AG09309 (cell line): ENCODE measurements at regions not wholly inside any gene's neighbourhood (a gene's known extent, or its start where the extent isn't known, plus 50 kb on each side); places are given as distances from the start of the nearest gene placed in this dataset.

Experiments used
- DNase-seq: peaks from one replicate; pipeline ENCODE4 v3.0.0-alpha.2; 2010; ENCODE audit warnings: low read depth
- H3K4me3 ChIP-seq: 2 replicates; pipeline ENCODE4 v1.5.1; 2011; ENCODE audit warnings: mild to moderate bottlenecking, low read depth, low read length, moderate library complexity; ENCODE audit not compliant: control insufficient read depth
- CTCF ChIP-seq: IDR thresholded peaks from 2 replicates; pipeline ENCODE4 v1.5.1; 2011; ENCODE audit warnings: mild to moderate bottlenecking, low read depth, low read length, inconsistent platforms; ENCODE audit not compliant: insufficient read depth, control insufficient read depth; ENCODE audit errors: missing control alignments

GRCh38 chr16:54351171-54351570, 64.6 kb upstream of the IRX3 start:
- H3K4me3 ChIP-seq: no peak overlapping the region
- no peak for TF ChIP-seq CTCF
- no peak for DNase-seq

- TF ChIP-seq CTCF: no peak
- no peak for DNase-seq
- H3K4me3 ChIP-seq: no peak overlapping the region
Measured at GRCh38 chr16:54347961-54348360, 61.4 kb upstream of the IRX3 start.

- no peak overlapping the region for H3K4me3 ChIP-seq
- no peak for TF ChIP-seq CTCF
- peak; percentile 61 for DNase-seq
Measured at GRCh38 chr16:54346041-54346440, 59.5 kb upstream of the IRX3 start.

GRCh38 chr16:54344646-54345630, 58.4 kb upstream of the IRX3 start:
- no peak for DNase-seq
- no peak overlapping the region for H3K4me3 ChIP-seq
- no peak for TF ChIP-seq CTCF

GRCh38 chr16:54342966-54343365, 56.4 kb upstream of the IRX3 start:
- DNase-seq: no peak
- no peak overlapping the region for H3K4me3 ChIP-seq
- no peak for TF ChIP-seq CTCF

- no peak overlapping the region for H3K4me3 ChIP-seq
- no peak for DNase-seq
Measured at GRCh38 chr16:54341892-54342776, 55.5 kb upstream of the IRX3 start.

More at GRCh38 chr16:54341892-54342776, 55.5 kb upstream of the IRX3 start:
- no peak for TF ChIP-seq CTCF
